ENCODE measurements at regions not wholly inside any gene's neighbourhood (a gene's known extent, or its start where the extent isn't known, plus 50 kb on each side); places are given as distances from the start of the nearest gene placed in this dataset.
A peak's percentile ranks its signal among the peaks of the same experiment; 100 is the strongest.
"Not testable (repeated sequence)": the region's sequence is repeated elsewhere in the genome, so short reads cannot be mapped to it uniquely, and the experiment has no call there.

DNA sequence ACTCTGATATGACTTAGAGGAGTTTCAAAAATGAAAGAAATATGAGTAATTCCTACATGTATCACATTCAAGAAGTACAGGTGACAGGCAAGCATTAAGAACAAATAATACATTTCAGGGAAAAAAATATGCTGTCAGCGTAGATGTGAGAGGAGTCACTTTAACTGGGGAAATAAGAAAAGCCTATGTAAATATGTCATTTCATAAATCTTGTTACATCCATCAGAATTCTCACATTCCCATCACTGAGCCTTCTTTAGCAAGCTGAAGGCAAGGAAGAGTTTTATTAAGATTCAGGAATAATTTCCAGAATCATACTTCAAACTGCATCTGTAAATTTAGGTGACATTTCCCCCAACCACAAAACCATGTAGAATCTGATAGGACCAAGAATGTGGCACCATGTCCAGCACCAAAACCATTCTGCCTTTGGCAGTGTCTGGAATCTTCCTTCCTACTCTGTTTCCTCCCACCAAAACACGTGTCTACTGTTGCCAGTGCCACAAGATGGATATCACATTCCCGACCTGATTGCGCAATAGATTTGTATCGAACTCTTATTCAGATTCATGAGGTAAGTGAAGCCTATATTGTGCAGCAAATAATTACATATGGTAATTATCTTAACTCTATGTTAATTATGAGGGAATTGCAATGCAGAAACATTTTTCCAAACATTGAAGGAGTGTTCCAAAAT, 690.9 kb downstream of the ISL1 start:
- Mint-ChIP-seq H3K36me3 (ENCODE audit: low read depth) (no peaks in the 10 kb centered on the region), H3K4me3 (no peak overlapping the region), H3K9me3 (no peaks in the 10 kb centered on the region), H3K4me1 (no peaks in the 10 kb centered on the region), H3K27ac (no peak overlapping the region), H3K27me3 (no peaks in the 10 kb centered on the region)
- no peak for DNase-seq
- CTCF ChIA-PET, result no interaction called here
- POLR2A ChIA-PET, result no interaction called here

DNA sequence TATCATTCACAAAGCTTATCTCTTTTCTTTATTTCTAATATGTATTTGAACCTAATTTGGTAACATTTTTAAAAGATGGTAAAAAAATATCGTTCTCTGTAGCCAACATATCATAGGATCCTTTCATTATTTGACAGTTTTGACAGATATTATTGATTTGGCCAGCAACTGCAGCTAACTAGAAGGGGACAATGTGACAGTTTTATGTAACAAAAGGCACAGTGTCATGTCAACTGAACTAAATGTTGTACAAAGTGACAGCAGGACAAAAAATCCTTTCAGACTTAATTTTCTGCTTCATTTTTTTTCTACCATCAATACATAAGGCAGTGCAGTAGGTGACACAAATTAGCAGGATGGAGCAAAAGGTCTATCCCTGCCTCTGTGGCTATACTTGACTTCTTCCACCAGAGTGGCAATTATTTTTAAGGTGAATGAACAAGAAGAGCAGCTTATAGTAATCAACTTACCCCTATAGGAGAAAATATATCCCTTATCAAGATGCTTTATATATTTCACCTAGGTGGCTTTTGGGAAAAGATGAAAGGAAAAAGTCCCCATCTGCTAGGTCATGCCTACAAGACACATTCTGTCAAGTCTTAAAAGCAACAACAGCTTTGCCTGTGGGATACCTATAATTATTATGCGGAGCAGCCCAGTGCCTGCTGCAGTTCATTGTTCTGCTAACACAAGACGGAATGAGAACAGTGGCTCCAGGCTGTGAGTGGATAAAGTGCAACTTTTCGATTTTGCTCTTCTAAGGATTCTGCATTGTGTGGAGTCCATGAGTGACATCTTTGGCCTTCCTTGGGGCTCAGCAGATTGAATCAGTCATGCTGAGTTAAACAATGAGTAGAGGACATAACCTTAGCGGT, 694.9 kb downstream of the ISL1 start:
- H3K9me3 Mint-ChIP-seq, result no peaks in the 10 kb centered on the region
- H3K4me3 Mint-ChIP-seq, result no peak overlapping the region
- no peak overlapping the region for H3K27ac Mint-ChIP-seq
- CTCF ChIA-PET, result no interaction called here
- H3K27me3 Mint-ChIP-seq, result no peaks in the 10 kb centered on the region
- POLR2A ChIA-PET, result no interaction called here
- no peak for DNase-seq
- H3K36me3 Mint-ChIP-seq (ENCODE audit: low read depth), result no peaks in the 10 kb centered on the region
- H3K4me1 Mint-ChIP-seq, result no peaks in the 10 kb centered on the region

DNA sequence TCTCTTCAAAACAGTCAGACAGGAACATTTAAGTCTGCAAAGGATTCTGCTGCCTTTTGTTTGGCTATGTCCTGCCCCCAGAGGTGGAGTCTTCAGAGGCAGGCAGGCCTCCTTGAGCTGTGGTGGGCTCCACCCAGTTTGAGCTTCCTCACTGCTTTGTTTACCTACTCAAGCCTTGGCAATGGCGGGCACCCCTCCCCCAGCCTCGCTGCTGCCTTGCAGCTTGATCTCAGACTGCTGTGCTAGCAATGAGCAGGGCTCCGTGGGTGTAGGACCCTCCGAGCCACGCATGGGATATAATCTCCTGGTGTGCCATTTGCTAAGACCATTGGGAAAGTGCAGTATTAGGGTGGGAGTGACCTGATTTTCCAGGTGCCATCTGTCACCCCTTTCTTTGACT, 685.4 kb upstream of the ITGA1 start:
- CTCF ChIA-PET; POLR2A ChIA-PET; H3K4me1 Mint-ChIP-seq; H3K27me3 Mint-ChIP-seq; H3K36me3 Mint-ChIP-seq (ENCODE audit: low read depth); H3K27ac Mint-ChIP-seq; DNase-seq; H3K4me3 Mint-ChIP-seq; H3K9me3 Mint-ChIP-seq: not testable (repeated sequence)

DNA sequence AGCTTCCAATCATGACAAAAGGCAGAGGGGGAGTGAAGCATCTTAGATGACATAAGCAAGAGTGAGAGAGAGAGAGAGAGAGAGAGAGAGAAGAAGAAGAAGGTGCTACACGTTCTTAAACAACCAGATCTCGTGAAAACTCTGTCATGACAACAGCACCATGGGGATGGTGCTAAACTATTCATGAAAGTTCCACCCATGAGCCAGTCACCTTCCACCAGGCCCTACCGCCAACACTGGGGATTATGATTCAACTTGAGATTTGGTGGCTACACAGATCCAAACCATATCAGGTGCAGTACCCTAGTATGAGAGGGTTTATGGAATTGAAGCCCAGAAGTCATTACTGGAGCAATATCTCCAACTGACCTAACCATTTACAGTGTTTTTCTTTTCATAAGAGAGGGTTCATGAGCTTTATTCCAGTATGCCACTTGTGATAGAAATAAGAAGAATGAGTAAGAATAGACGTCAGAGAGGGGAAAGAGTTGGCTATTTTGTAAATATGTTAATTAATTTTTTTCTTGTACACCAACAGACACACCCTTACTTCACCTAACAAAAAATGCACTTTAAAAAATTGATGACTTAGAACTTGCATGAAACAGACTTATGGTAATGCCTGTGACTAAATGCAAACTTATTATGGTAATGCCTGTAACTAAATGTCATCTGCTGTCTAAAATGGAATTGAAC, 680.4 kb upstream of the ITGA1 start:
- Mint-ChIP-seq H3K4me1 (no peaks in the 10 kb centered on the region), H3K27me3 (no peaks in the 10 kb centered on the region), H3K9me3 (peaks cover 11% of the 10 kb centered on the region), H3K4me3 (no peak overlapping the region), H3K36me3 (ENCODE audit: low read depth) (no peaks in the 10 kb centered on the region), H3K27ac (no peak overlapping the region)
- no peak for DNase-seq
- ChIA-PET CTCF (no interaction called here), POLR2A (no interaction called here)

DNA sequence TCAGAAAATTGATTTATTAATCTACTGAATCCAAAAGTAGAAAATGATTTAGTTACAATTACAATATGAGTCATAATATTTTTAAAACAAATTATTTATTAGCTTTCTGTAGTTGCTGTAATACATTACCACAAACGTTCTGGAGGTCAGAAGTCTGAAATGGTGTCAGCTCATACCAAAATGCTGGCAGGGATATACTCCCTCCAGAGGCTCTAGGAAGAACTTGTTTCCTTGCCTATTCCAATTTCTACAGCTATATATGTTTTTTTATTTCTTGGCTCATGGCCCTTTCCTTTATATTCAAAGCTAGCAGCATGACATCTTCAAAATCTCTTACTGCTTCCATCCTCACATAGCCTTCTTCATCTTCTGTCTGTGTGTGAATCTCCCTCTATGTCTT, 667.9 kb upstream of the ITGA1 start:
- H3K27me3 Mint-ChIP-seq, result no peaks in the 10 kb centered on the region
- H3K4me3 Mint-ChIP-seq, result no peak overlapping the region
- no peaks in the 10 kb centered on the region for H3K4me1 Mint-ChIP-seq
- no peak for DNase-seq
- ChIA-PET POLR2A (no interaction called here), CTCF (no interaction called here)
- H3K9me3 Mint-ChIP-seq, result peaks cover 5% of the 10 kb centered on the region
- H3K36me3 Mint-ChIP-seq (ENCODE audit: low read depth), result no peaks in the 10 kb centered on the region
- H3K27ac Mint-ChIP-seq, result no peak overlapping the region

DNA sequence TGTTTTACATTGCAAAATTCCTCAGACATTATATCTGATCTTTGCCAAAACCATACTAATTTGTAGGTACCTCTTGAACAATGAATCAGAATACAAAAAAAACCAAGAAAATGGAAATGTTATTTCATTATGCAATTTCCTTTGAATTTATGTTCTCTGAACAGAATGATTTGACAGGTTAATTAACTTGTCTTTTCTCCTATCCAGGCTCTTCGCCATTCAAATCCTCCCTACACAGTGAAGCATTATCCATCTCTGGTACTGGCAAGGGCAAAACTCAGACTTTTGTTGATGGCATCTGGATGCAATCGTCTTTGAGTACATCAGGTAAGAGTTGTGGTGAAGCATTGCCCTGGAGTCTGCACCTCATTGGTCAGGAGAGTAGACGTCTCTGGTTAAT, 655.7 kb upstream of the ITGA1 start:
- no peak overlapping the region for H3K4me3 Mint-ChIP-seq
- H3K36me3 Mint-ChIP-seq (ENCODE audit: low read depth), result no peaks in the 10 kb centered on the region
- CTCF ChIA-PET, result no interaction called here

DNA sequence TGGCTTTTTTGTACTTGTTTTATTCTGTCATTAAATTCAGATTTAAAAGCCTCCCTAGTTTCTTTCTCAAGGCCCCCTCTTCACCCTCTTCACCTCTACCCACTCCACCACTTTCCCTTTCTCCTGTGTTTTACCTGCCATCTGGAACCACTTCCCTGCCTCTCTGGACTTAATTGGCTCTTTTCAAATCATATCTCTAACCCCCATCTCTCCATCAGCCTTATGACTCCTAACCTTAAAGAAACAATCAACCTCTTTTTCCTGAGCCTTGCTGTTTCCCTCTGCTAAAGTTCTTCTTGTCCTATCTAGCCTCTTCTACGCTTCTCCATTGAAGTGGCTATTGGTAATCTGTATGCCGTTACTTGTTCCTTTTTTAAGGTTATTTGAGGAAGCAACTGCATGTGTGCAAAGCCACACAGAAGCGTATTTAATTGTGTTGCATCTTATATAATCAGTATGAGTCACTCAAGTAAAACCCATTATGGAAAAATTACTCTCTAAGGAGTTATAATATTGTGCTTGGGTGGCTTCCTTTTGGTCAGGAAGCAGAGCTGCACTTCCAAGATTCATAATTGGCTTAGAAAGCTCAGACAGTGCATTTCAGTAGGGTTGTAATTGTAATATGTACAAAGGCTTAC, 653.6 kb upstream of the ITGA1 start:
- H3K4me3 Mint-ChIP-seq, result no peak overlapping the region
- no peak for DNase-seq
- CTCF ChIA-PET, result no interaction called here
- no peaks in the 10 kb centered on the region for H3K27me3 Mint-ChIP-seq
- H3K27ac Mint-ChIP-seq, result no peak overlapping the region
- no peaks in the 10 kb centered on the region for H3K36me3 Mint-ChIP-seq (ENCODE audit: low read depth)
- no peaks in the 10 kb centered on the region for H3K4me1 Mint-ChIP-seq
- POLR2A ChIA-PET, result no interaction called here
- peaks cover 2% of the 10 kb centered on the region for H3K9me3 Mint-ChIP-seq

More for the DNA sequence above, 655.7 kb upstream of the ITGA1 start:
- Mint-ChIP-seq H3K9me3 (peaks cover 2% of the 10 kb centered on the region), H3K27me3 (no peaks in the 10 kb centered on the region), H3K4me1 (no peaks in the 10 kb centered on the region), H3K27ac (no peak overlapping the region)
- POLR2A ChIA-PET, result no interaction called here
- DNase-seq, result no peak

DNA sequence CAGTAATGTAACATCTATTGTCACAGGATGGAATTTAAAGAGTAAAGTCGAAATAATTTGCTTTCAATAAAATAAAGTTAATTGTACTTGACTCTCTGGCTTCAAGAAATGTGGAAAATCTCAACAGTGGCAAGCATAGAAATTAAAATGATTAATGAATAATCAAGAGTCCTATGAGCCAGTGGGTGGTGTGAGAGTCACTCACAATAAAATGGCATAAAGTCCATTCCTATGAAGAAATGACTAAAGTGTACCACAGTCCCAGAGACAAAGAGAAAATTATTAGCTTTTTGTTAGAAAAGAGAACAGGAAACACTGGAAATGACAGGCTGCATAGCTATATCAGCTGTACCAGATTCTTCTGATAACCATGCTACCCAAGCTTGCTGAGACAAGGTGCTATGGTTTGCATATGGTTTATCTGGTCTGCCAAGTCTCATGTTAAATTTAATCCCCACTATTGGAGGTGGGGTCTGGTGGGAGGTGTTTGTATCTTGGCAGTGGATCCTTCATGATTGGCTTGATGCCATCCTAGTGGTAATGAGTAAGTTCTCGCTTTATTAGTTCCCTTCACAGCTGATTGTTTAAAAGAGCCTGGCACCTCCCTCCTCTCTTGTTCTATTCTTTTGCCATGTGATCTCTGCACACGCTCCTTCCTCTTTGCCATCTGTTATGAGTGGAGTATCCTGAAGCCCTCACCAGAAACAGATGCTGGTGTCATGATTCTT, 647.7 kb upstream of the ITGA1 start:
- Mint-ChIP-seq H3K36me3 (ENCODE audit: low read depth) (no peaks in the 10 kb centered on the region), H3K4me1 (no peaks in the 10 kb centered on the region), H3K9me3 (peaks cover 2% of the 10 kb centered on the region), H3K27ac (no peak overlapping the region), H3K27me3 (no peaks in the 10 kb centered on the region), H3K4me3 (no peak overlapping the region)
- DNase-seq, result no peak
- CTCF ChIA-PET, result no interaction called here
- POLR2A ChIA-PET, result no interaction called here

DNA sequence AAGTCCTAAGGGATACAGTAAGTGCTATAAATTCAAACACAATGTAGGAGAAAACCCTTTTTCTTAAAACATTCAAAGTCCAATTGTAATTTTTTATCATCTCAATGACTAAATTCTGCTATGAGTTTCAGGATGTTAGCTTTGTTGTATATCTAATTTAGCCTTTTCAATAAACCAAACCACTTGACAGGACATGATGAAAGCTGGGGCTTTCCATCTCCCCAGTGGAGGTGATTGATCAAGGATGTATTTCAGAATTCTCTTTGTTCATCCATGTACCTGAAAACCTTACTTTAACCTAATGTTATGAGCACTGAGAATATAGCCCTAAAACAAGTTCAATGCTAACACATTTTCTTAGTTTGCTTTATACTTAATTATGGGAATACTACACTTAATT, 639.0 kb upstream of the ITGA1 start:
- ChIA-PET POLR2A (no interaction called here), CTCF (no interaction called here)
- Mint-ChIP-seq H3K36me3 (ENCODE audit: low read depth) (no peaks in the 10 kb centered on the region), H3K27me3 (no peaks in the 10 kb centered on the region), H3K9me3 (no peaks in the 10 kb centered on the region), H3K27ac (no peak overlapping the region), H3K4me1 (no peaks in the 10 kb centered on the region), H3K4me3 (no peak overlapping the region)
- DNase-seq, result no peak

DNA sequence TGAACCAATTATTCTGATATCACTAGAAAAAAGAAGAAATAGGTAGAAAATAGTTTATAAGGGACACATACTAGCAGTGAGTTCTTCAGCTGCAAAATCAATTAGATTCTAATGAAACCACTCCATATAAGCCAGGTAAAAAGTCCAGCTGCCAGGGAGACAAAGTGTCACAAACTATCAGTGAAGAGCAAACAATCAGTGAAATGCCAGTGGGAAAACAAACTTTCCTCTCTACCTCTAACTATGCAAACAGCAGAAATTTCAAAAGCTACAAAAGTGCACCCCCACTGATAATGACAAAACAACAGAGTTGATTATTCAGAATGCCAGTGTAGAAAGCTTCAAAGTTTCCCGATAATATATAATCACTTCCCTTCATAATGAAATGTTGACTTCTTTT, 637.2 kb upstream of the ITGA1 start:
- POLR2A ChIA-PET, result no interaction called here
- CTCF ChIA-PET, result no interaction called here
- Mint-ChIP-seq H3K27me3 (no peaks in the 10 kb centered on the region), H3K27ac (no peak overlapping the region), H3K36me3 (ENCODE audit: low read depth) (no peaks in the 10 kb centered on the region), H3K9me3 (no peaks in the 10 kb centered on the region), H3K4me1 (no peaks in the 10 kb centered on the region), H3K4me3 (no peak overlapping the region)
- no peak for DNase-seq

DNA sequence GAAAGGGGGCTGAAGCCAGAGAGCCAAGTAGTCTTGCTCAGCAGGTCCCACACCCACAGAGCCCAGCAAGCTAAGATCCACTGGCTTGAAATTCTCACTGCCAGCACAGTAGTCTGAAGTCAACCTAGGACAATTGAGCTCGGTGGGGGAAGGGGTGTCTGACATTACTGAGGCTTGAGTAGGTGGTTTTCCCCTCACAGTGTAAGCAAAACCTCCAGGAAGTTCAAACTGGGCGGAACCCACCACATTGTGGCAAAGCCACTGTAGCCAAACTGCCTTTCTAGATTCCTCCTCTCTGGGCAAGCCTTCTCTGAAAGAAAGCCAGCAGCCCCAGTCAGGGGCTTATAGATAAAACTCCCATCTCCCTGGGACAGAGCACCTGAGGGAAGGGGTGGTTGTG, 630.9 kb upstream of the ITGA1 start:
- H3K27ac Mint-ChIP-seq; H3K4me1 Mint-ChIP-seq; H3K27me3 Mint-ChIP-seq; CTCF ChIA-PET; H3K9me3 Mint-ChIP-seq; H3K36me3 Mint-ChIP-seq (ENCODE audit: low read depth); POLR2A ChIA-PET; H3K4me3 Mint-ChIP-seq: not testable (repeated sequence)
- peak; percentile 26 for DNase-seq

DNA sequence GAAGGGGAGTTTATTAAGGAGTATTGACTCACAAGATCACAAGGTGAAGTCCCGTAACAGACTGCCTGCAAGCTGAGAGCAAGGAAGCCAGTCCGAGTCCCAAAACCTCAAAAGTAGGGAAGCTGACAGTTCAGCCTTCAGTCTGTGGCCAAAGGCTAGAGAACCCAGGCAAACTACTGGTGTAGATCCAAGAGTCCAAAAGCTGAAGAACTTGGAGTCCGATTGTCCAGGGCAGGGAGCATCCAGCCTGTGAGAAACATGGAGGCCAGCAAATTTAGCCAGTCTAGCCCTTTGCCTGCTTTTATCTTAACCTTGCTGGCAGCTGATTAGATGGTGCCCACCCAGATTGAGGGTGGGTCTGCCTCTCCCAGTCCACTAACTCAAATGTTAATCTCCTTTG, 621.9 kb upstream of the ITGA1 start:
- H3K4me3 Mint-ChIP-seq; CTCF ChIA-PET; H3K27me3 Mint-ChIP-seq; H3K4me1 Mint-ChIP-seq; H3K36me3 Mint-ChIP-seq (ENCODE audit: low read depth); POLR2A ChIA-PET; DNase-seq; H3K9me3 Mint-ChIP-seq; H3K27ac Mint-ChIP-seq: not testable (repeated sequence)

DNA sequence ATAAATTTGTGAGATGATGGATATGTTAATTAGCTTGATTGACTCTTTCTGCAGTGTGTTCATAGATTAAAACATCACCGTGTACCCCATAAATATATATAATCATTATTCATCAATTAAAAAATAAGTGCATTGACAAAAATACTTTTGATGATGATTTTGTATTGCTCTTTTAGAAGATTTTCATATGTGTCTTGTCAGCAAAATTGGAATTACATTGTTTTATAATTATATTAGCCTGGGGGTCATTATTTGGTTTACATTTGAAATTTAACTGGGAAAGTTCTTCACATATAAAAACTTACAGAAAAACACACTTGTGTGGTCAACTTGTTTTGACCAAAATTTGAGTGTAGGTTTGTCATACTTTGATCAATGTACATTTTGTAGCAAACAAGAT, 614.6 kb upstream of the ITGA1 start:
- Mint-ChIP-seq H3K4me1 (no peaks in the 10 kb centered on the region), H3K9me3 (no peaks in the 10 kb centered on the region), H3K27me3 (no peaks in the 10 kb centered on the region), H3K4me3 (no peak overlapping the region), H3K36me3 (ENCODE audit: low read depth) (no peaks in the 10 kb centered on the region), H3K27ac (no peak overlapping the region)
- no peak for DNase-seq
- CTCF ChIA-PET, result no interaction called here
- POLR2A ChIA-PET, result no interaction called here

All from activated CD4-positive, alpha-beta memory T cell treated with anti-CD3 and anti-CD28 coated beads, Interleukin-2, amount 10 ng/mL, durations not matched to agents 7 days and 5 days (primary cell).